ENCODE measurements at regions not wholly inside any gene's neighbourhood (a gene's known extent, or its start where the extent isn't known, plus 50 kb on each side); places are given as distances from the start of the nearest gene placed in this dataset.

DNA sequence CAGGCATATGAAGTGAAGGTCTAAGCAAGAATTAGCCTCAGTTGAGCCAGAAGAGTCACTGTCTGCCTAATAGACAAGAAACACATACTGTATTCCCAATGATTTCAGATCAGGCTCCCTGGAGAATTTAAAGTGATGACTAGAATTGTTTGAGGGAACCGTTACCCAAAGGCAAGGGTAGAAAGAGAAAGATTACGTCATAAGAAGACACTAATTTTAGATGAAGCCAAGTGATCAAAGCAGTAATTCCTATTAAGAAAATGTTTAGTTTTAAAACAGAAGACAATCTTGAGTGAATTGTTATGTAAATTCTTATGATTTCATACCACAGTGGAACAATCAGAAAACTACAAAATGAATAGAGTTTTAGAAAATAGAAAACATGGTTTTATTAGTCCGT, 194.5 kb upstream of the ARSJ start:
- no peak overlapping the region for H3K4me3 ChIP-seq (ENCODE audit: low read length in 3 of 3)
- H3K27me3 ChIP-seq (ENCODE audit: control insufficient read depth, insufficient read depth, low read length) = no peaks in the 10 kb centered on the region
- intact Hi-C loops (cut with DNase I) = no loop called here
- FAIRE-seq (no peak), DNase-seq (no peak)
- H3K9me3 ChIP-seq (ENCODE audit: control insufficient read depth in 2 of 3, insufficient read depth in 1 of 3, low read length in 3 of 3) = no peaks in the 10 kb centered on the region
- H3K4me1 ChIP-seq (ENCODE audit: control insufficient read depth in 2 of 3, insufficient read depth in 2 of 3, low read depth in 1 of 3, low read length in 3 of 3) = peaks cover 0 to 5% (median 0%) of the 10 kb centered on the region in 3 donors
- H3K27ac ChIP-seq (ENCODE audit: low read depth in 2 of 2, low read length in 2 of 2) = no peak overlapping the region
- no peaks in the 10 kb centered on the region for H3K36me3 ChIP-seq (ENCODE audit: control insufficient read depth in 2 of 3, insufficient read depth in 3 of 3, low read length in 3 of 3)
- TF ChIP-seq, protein P1, sequence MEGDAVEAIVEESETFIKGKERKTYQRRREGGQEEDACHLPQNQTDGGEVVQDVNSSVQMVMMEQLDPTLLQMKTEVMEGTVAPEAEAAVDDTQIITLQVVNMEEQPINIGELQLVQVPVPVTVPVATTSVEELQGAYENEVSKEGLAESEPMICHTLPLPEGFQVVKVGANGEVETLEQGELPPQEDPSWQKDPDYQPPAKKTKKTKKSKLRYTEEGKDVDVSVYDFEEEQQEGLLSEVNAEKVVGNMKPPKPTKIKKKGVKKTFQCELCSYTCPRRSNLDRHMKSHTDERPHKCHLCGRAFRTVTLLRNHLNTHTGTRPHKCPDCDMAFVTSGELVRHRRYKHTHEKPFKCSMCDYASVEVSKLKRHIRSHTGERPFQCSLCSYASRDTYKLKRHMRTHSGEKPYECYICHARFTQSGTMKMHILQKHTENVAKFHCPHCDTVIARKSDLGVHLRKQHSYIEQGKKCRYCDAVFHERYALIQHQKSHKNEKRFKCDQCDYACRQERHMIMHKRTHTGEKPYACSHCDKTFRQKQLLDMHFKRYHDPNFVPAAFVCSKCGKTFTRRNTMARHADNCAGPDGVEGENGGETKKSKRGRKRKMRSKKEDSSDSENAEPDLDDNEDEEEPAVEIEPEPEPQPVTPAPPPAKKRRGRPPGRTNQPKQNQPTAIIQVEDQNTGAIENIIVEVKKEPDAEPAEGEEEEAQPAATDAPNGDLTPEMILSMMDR (IDR thresholded peaks at IDR 0.05; ENCODE audit: borderline replicate concordance, extremely low read depth, insufficient read depth) = no peak
- H3K9ac ChIP-seq (ENCODE audit: low read length in 3 of 3) = no peak overlapping the region

DNA sequence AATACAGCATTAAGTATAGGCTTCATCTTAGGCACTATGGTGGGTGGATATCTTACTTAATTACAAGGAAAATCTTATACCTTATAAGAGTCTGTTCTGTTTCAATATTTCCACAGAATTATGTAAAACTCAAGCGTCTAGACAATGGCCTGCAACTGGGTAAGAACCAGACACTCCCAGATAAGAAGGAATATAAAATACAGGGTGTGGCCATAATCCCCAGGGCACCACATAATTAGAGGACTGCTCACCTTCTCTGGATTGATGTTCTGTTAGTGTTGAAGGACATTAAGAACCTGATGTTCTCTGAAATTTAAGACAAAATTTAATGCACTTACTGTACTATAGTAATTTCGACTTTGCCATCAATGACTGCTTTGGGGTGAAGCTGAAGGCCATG, 198.2 kb upstream of the ARSJ start:
- H3K4me3 ChIP-seq (ENCODE audit: low read length in 3 of 3) = no peak overlapping the region
- H3K9me3 ChIP-seq (ENCODE audit: control insufficient read depth in 2 of 3, insufficient read depth in 1 of 3, low read length in 3 of 3) = no peaks in the 10 kb centered on the region
- H3K9ac ChIP-seq (ENCODE audit: low read length in 3 of 3) = no peak overlapping the region
- H3K27ac ChIP-seq (ENCODE audit: low read depth in 2 of 2, low read length in 2 of 2) = peak overlapping the region in 1 of 2 donors; percentile 33
- DNase-seq (no peak), FAIRE-seq (no peak)
- intact Hi-C loops (cut with DNase I) = no loop called here
- TF ChIP-seq, protein P1 (IDR thresholded peaks at IDR 0.05; ENCODE audit: borderline replicate concordance, extremely low read depth, insufficient read depth) = no peak
- H3K27me3 ChIP-seq (ENCODE audit: control insufficient read depth, insufficient read depth, low read length) = no peaks in the 10 kb centered on the region
- H3K4me1 ChIP-seq (ENCODE audit: control insufficient read depth in 2 of 3, insufficient read depth in 2 of 3, low read depth in 1 of 3, low read length in 3 of 3) = peaks cover 0 to 5% (median 0%) of the 10 kb centered on the region in 3 donors
- H3K36me3 ChIP-seq (ENCODE audit: control insufficient read depth in 2 of 3, insufficient read depth in 3 of 3, low read length in 3 of 3) = no peaks in the 10 kb centered on the region

DNA sequence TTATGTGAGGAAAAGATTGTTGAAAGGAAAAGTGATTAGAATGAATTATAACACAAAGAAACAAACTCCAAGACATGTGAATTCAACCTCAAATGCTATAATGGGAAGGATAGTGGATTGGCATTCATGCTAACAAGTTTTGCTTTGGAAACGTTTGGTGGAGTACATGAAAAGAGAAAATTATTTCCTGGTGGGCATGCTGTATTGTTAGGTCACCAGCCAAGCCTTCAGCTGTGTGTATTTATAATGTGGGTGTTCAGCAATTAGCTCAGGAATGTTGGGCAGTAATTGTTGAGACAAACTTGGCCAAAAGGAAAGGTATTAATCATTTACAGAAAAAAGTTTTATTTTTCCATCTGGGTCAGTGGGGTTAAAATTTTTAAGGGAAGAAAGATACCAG, 198.9 kb upstream of the ARSJ start:
- H3K9me3 ChIP-seq (ENCODE audit: control insufficient read depth in 2 of 3, insufficient read depth in 1 of 3, low read length in 3 of 3) = no peaks in the 10 kb centered on the region
- intact Hi-C loops (cut with DNase I) = no loop called here
- peak; percentile 35 for FAIRE-seq
- no peak overlapping the region for H3K9ac ChIP-seq (ENCODE audit: low read length in 3 of 3)
- TF ChIP-seq, protein P1 (IDR thresholded peaks at IDR 0.05; ENCODE audit: borderline replicate concordance, extremely low read depth, insufficient read depth) = no peak
- peaks cover 0 to 5% (median 0%) of the 10 kb centered on the region in 3 donors for H3K4me1 ChIP-seq (ENCODE audit: control insufficient read depth in 2 of 3, insufficient read depth in 2 of 3, low read depth in 1 of 3, low read length in 3 of 3)
- H3K4me3 ChIP-seq (ENCODE audit: low read length in 3 of 3) = no peak overlapping the region
- peak overlapping the region in 1 of 2 donors; percentile 33 for H3K27ac ChIP-seq (ENCODE audit: low read depth in 2 of 2, low read length in 2 of 2)
- no peaks in the 10 kb centered on the region for H3K36me3 ChIP-seq (ENCODE audit: control insufficient read depth in 2 of 3, insufficient read depth in 3 of 3, low read length in 3 of 3)
- peak in 2 of 5 donors; percentile 19 to 29 for DNase-seq
- H3K27me3 ChIP-seq (ENCODE audit: control insufficient read depth, insufficient read depth, low read length) = no peaks in the 10 kb centered on the region

DNA sequence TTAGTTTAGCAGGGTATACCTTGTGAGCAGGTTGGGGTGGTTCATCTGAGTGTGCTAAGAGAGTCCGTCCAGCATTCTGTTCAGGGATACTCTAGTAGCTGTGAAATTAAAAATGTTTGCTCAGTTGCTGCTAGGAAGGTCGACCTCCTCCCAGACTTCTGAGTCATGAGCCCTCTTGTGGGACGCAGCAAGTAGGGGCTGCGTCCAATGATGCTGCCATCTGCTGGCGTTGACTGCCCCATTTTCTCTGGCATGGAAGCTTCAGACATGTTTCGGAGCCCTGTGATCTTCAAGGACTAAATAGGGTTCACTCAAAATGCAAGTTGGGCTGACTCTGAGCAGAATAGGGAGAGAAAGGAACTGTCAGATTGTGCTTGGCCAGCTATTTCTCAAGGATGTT, 201.0 kb upstream of the ARSJ start:
- DNase-seq (peak in 4 of 5 donors; percentile 33 to 81 (median 43)), FAIRE-seq (no peak)
- no peak overlapping the region for H3K9ac ChIP-seq (ENCODE audit: low read length in 3 of 3)
- H3K27ac ChIP-seq (ENCODE audit: low read depth in 2 of 2, low read length in 2 of 2) = no peak overlapping the region
- peaks cover 0 to 5% (median 0%) of the 10 kb centered on the region in 3 donors for H3K4me1 ChIP-seq (ENCODE audit: control insufficient read depth in 2 of 3, insufficient read depth in 2 of 3, low read depth in 1 of 3, low read length in 3 of 3)
- H3K27me3 ChIP-seq (ENCODE audit: control insufficient read depth, insufficient read depth, low read length) = no peaks in the 10 kb centered on the region
- no peak overlapping the region for H3K4me3 ChIP-seq (ENCODE audit: low read length in 3 of 3)
- no peaks in the 10 kb centered on the region for H3K36me3 ChIP-seq (ENCODE audit: control insufficient read depth in 2 of 3, insufficient read depth in 3 of 3, low read length in 3 of 3)
- TF ChIP-seq, protein P1 (IDR thresholded peaks at IDR 0.05; ENCODE audit: borderline replicate concordance, extremely low read depth, insufficient read depth) = peak; percentile 69
- intact Hi-C loops (cut with DNase I) = no loop called here
- no peaks in the 10 kb centered on the region for H3K9me3 ChIP-seq (ENCODE audit: control insufficient read depth in 2 of 3, insufficient read depth in 1 of 3, low read length in 3 of 3)
